Keratinocyte (primary cell): ENCODE measurements at regions not wholly inside any gene's neighbourhood (a gene's known extent, or its start where the extent isn't known, plus 50 kb on each side); places are given as distances from the start of the nearest gene placed in this dataset.

Source experiments
- DNase-seq: peaks from one replicate; pipeline ENCODE4 v3.0.0-alpha.2; 2011; ENCODE audit warnings: low read depth, missing footprints, low spot score
- FAIRE-seq: peaks from 2 replicates; lab custom pipeline; 2011; peaks lifted over from hg19 to GRCh38; lab: Jason Lieb, UNC
- H2AFZ ChIP-seq: 2 replicates; pipeline ENCODE4 v1.6.0; 2012; ENCODE audit warnings: low read length, control low read depth, inconsistent platforms; ENCODE audit not compliant: control insufficient read depth
- H3K27ac ChIP-seq: 2 replicates; pipeline ENCODE4 v1.5.1; 2011; ENCODE audit warnings: low read length; ENCODE audit not compliant: control insufficient read depth, insufficient read depth
- H3K27me3 ChIP-seq: 3 replicates; pipeline ENCODE4 v1.6.0; 2011; ENCODE audit warnings: low read length; ENCODE audit not compliant: control insufficient read depth, insufficient read depth; ENCODE audit errors: extremely low read depth
- H3K36me3 ChIP-seq, 2 experiments: 2 replicates in 1 of 2; 3 replicates in 1 of 2; pipeline ENCODE4 v1.5.1; 2011; ENCODE audit warnings: low read length in 2 of 2, mild to moderate bottlenecking in 1 of 2; ENCODE audit not compliant: control insufficient read depth in 2 of 2, insufficient read depth in 2 of 2; ENCODE audit errors: extremely low read depth in 1 of 2
- H3K4me1 ChIP-seq: 3 replicates; pipeline ENCODE4 v1.5.1; 2011; ENCODE audit warnings: low read length; ENCODE audit not compliant: control insufficient read depth, insufficient read depth; ENCODE audit errors: extremely low read depth
- H3K4me2 ChIP-seq: 3 replicates; pipeline ENCODE4 v1.6.0; 2011; ENCODE audit warnings: low read depth, low read length; ENCODE audit not compliant: control insufficient read depth, insufficient read depth; ENCODE audit errors: extremely low read depth
- H3K4me3 ChIP-seq, 3 experiments: fragments of 200-600 bp in 1 of 3; sonication (generic) in 1 of 3; 2 replicates in 2 of 3; 3 replicates in 1 of 3; pipeline ENCODE4 v1.5.1; 2011 to 2016; ENCODE audit warnings: low read length in 3 of 3, mild to moderate bottlenecking in 3 of 3, control low read depth in 2 of 3, inconsistent platforms in 1 of 3, low read depth in 1 of 3, mixed read lengths in 1 of 3, mixed run types in 1 of 3, moderate library complexity in 1 of 3; ENCODE audit not compliant: control insufficient read depth in 2 of 3, insufficient read depth in 2 of 3; ENCODE audit errors: extremely low read depth in 1 of 3
- H3K79me2 ChIP-seq: 2 replicates; pipeline ENCODE4 v1.6.0; 2012; ENCODE audit warnings: low read length; ENCODE audit not compliant: control insufficient read depth, insufficient read depth
- H3K9ac ChIP-seq: 3 replicates; pipeline ENCODE4 v1.6.0; 2011; ENCODE audit warnings: low read length; ENCODE audit not compliant: control insufficient read depth, insufficient read depth; ENCODE audit errors: extremely low read depth
- H3K9me1 ChIP-seq: 3 replicates; pipeline ENCODE4 v1.6.0; 2011; ENCODE audit warnings: low read length; ENCODE audit not compliant: control insufficient read depth, insufficient read depth; ENCODE audit errors: extremely low read depth
- H3K9me3 ChIP-seq: 2 replicates; pipeline ENCODE4 v1.5.1; 2012; ENCODE audit warnings: low read depth, low read length; ENCODE audit not compliant: control insufficient read depth
- H4K20me1 ChIP-seq: 3 replicates; pipeline ENCODE4 v1.6.0; 2011; ENCODE audit warnings: low read length; ENCODE audit not compliant: control insufficient read depth, insufficient read depth; ENCODE audit errors: extremely low read depth
- EZH2 ChIP-seq: IDR thresholded peaks from one replicate; pipeline ENCODE4 v1.6.1; 2012; ENCODE audit warnings: inconsistent platforms, mild to moderate bottlenecking, low read length, moderate library complexity
- dilution Hi-C: fragments of 300-500 bp; cut with MboI; formaldehyde crosslinking; loops from one replicate; pipeline ENCODE4 v1.7.0; 2020; ENCODE audit warnings: low sequenced_read_pairs; ENCODE audit not compliant: extremely low pct_ligation_motif_present
- TF ChIP-seq, protein P1 (sequence below), 3 experiments: IDR thresholded peaks in 1 of 3; conservative IDR thresholded peaks in 1 of 3; optimal IDR thresholded peaks in 1 of 3; 2 replicates in 2 of 3; 3 replicates in 1 of 3; pipeline versions ENCODE3 to v1.5.1; 2011; ENCODE audit warnings: low read length in 3 of 3, mild to moderate bottlenecking in 3 of 3, moderate library complexity in 2 of 3, control low read depth in 1 of 3, inconsistent platforms in 1 of 3; ENCODE audit not compliant: insufficient read depth in 2 of 3; ENCODE audit errors: extremely low read depth in 1 of 3

DNA sequence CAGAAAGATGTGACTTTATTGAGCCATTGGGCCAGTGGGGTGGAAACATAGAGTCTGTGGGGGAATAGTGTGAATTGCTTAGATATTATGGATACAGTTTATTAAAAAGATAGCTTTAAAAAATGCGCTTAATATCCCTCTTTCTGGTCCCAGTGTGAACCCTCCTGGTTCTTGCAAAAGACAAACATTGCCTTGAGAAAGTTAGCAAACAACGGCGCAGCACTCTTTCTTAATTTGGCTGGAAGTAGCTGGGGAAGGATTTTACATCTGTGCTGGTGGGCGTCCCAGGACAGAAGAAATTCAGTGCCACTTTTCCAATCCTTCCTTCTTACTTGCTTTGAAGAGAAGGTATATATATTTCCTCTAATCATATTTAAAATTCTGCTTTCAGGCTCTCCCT, 191.4 kb upstream of the ZFP64 start:
- no peaks in the 10 kb centered on the region for H3K79me2 ChIP-seq
- no peaks in the 10 kb centered on the region for H3K36me3 ChIP-seq
- FAIRE-seq (no peak), DNase-seq (no peak)
- H3K4me1 ChIP-seq: no peaks in the 10 kb centered on the region
- no peaks in the 10 kb centered on the region for H3K27me3 ChIP-seq
- H4K20me1 ChIP-seq: no peaks in the 10 kb centered on the region
- dilution Hi-C loops: no loop called here
- H3K4me3 ChIP-seq: no peak overlapping the region
- TF ChIP-seq, protein P1, sequence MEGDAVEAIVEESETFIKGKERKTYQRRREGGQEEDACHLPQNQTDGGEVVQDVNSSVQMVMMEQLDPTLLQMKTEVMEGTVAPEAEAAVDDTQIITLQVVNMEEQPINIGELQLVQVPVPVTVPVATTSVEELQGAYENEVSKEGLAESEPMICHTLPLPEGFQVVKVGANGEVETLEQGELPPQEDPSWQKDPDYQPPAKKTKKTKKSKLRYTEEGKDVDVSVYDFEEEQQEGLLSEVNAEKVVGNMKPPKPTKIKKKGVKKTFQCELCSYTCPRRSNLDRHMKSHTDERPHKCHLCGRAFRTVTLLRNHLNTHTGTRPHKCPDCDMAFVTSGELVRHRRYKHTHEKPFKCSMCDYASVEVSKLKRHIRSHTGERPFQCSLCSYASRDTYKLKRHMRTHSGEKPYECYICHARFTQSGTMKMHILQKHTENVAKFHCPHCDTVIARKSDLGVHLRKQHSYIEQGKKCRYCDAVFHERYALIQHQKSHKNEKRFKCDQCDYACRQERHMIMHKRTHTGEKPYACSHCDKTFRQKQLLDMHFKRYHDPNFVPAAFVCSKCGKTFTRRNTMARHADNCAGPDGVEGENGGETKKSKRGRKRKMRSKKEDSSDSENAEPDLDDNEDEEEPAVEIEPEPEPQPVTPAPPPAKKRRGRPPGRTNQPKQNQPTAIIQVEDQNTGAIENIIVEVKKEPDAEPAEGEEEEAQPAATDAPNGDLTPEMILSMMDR (optimal IDR thresholded peaks at IDR 0.05 in 1 of 3, IDR thresholded peaks at IDR 0.05 in 1 of 3, conservative IDR thresholded peaks at IDR 0.05 in 1 of 3; ENCODE audit: extremely low read depth in 1 of 3, insufficient read depth in 2 of 3, low read length in 3 of 3): no peak
- no peak for TF ChIP-seq EZH2
- no peaks in the 10 kb centered on the region for H3K9me3 ChIP-seq
- H3K27ac ChIP-seq: no peak overlapping the region
- H2AFZ ChIP-seq: no peak overlapping the region
- no peak overlapping the region for H3K9ac ChIP-seq
- H3K9me1 ChIP-seq: no peaks in the 10 kb centered on the region
- H3K4me2 ChIP-seq: no peak overlapping the region

DNA sequence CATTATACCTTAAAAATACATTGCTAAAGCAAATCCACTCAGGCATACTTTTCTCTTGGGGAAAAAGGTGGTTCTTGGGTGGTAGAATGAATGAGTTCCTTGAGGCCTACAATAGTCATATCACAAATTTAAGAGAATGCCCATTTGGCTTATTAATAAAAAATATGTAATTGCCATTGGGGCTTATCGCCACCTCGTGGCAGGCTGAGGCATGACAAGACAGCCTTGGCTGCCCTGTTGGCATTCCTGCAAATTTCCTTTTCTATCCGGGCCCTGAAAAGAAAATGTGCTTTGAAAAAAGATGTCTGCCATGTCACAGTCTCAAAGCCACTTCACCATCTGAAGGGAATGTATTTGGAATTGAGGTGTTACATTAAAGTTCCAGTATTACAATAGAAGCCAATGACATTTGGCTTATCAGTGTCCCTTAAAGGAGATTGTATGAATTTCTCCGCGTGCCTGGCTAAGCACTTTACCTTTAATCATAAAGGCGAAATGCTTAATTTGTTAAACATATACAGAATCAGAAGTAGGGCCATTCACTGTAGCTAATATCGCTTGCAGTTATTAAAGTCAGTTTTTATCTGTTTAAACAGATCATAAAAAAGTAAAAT, 188.3 kb upstream of the ZFP64 start:
- Histone ChIP-seq H3K27me3 (no peaks in the 10 kb centered on the region), H3K9me1 (no peaks in the 10 kb centered on the region), H3K4me1 (no peaks in the 10 kb centered on the region), H3K9me3 (no peaks in the 10 kb centered on the region), H3K9ac (no peak overlapping the region), H3K4me2 (no peak overlapping the region), H3K36me3 (no peaks in the 10 kb centered on the region), H4K20me1 (no peaks in the 10 kb centered on the region), H2AFZ (no peak overlapping the region), H3K79me2 (no peaks in the 10 kb centered on the region), H3K27ac (no peak overlapping the region), H3K4me3 (no peak overlapping the region)
- no peak for TF ChIP-seq EZH2
- TF ChIP-seq, protein P1 (optimal IDR thresholded peaks at IDR 0.05 in 1 of 3, IDR thresholded peaks at IDR 0.05 in 1 of 3, conservative IDR thresholded peaks at IDR 0.05 in 1 of 3; ENCODE audit: extremely low read depth in 1 of 3, insufficient read depth in 2 of 3, low read length in 3 of 3): peak; percentile 75 to 88 (median 86)
- FAIRE-seq (no peak), DNase-seq (no peak)
- dilution Hi-C loops: no loop called here
